GM12878 (cell line): ENCODE measurements at regions not wholly inside any gene's neighbourhood (a gene's known extent, or its start where the extent isn't known, plus 50 kb on each side); places are given as distances from the start of the nearest gene placed in this dataset.

Source experiments
- ATAC-seq: fragments of 200-7000 bp; cut with Tn5 transposase; 3 replicates; pipeline ENCODE4 v1.9.1; 2020; ENCODE audit warnings: mild to moderate bottlenecking, moderate library complexity
- BruUV-seq: library from RNA; stranded (reverse); fragments of 400-500 nt; replicated peaks from 2 replicates; lab custom pipeline; 2021; lab: Mats Ljungman, UMichigan
- CTCF ChIA-PET: fragments of 300-600 bp; sonication (Branson Sonifier 250); formaldehyde crosslinking; extraction: SDS; loops from one replicate; lab custom pipeline; 2021; ENCODE audit warnings: inconsistent platforms; lab: Yijun Ruan, JAX
- POLR2A ChIA-PET: fragments of 350-600 bp; formaldehyde crosslinking; extraction: SDS; loops from one replicate; lab custom pipeline; 2021; ENCODE audit warnings: inconsistent platforms; lab: Charles Lee
- RAD21 ChIA-PET: fragments of 300-600 bp; sonication (Branson Sonifier 250); formaldehyde crosslinking; loops from one replicate; lab custom pipeline; 2023; ENCODE audit warnings: antibody characterized with exemption; ENCODE audit not compliant: unreplicated experiment; lab: Charles Lee
- SMC1A ChIA-PET: fragments of 300-600 bp; sonication (Branson Sonifier 250); formaldehyde crosslinking; loops from one replicate; lab custom pipeline; 2023; ENCODE audit not compliant: unreplicated experiment, uncharacterized antibody; lab: Charles Lee
- DNase-seq: peaks from one replicate; pipeline ENCODE4 v3.0.0-alpha.2; 2011; ENCODE audit warnings: low read depth, low spot score
- FAIRE-seq: peaks from 3 replicates; lab custom pipeline; 2011; peaks lifted over from hg19 to GRCh38; lab: Jason Lieb, UNC
- H2AFZ ChIP-seq: 2 replicates; pipeline ENCODE4 v1.6.0; 2011; ENCODE audit warnings: low read depth, low read length, control low read depth; ENCODE audit not compliant: control insufficient read depth
- H3K27ac ChIP-seq: 2 replicates; pipeline ENCODE4 v1.5.1; 2011; ENCODE audit warnings: control low read depth; ENCODE audit not compliant: control insufficient read depth, insufficient read depth
- H3K27me3 ChIP-seq, 2 experiments: replicated peaks in 1 of 2; 2 replicates each; pipeline versions ENCODE4 v1.6.0 to v1.6.1; 2011; ENCODE audit warnings: low read length in 1 of 2; ENCODE audit not compliant: control insufficient read depth in 2 of 2, insufficient read depth in 2 of 2
- H3K36me3 ChIP-seq, 2 experiments: 2 replicates each; pipeline ENCODE4 v1.5.1; 2011; ENCODE audit warnings: low read length in 1 of 2; ENCODE audit not compliant: control insufficient read depth in 2 of 2, insufficient read depth in 2 of 2
- H3K4me1 ChIP-seq: 2 replicates; pipeline ENCODE4 v1.6.1; 2011; ENCODE audit warnings: mild to moderate bottlenecking, low read length, moderate library complexity, mixed read lengths; ENCODE audit not compliant: control insufficient read depth, insufficient read depth
- H3K4me2 ChIP-seq: 2 replicates; pipeline ENCODE4 v1.6.0; 2011; ENCODE audit warnings: control low read depth; ENCODE audit not compliant: control insufficient read depth, insufficient read depth
- H3K4me3 ChIP-seq: fragments of 200-600 bp; sonication (generic); 2 replicates; pipeline ENCODE4 v1.5.1; 2016
- H3K79me2 ChIP-seq: 2 replicates; pipeline ENCODE4 v1.6.0; 2011; ENCODE audit warnings: low read length; ENCODE audit not compliant: control insufficient read depth, insufficient read depth
- H3K9ac ChIP-seq: 2 replicates; pipeline ENCODE4 v1.8.0; 2011; ENCODE audit warnings: low read length, control low read depth, mixed read lengths; ENCODE audit not compliant: control insufficient read depth, insufficient read depth
- H3K9me3 ChIP-seq: replicated peaks from 3 replicates; pipeline ENCODE4 v1.5.1; 2011; ENCODE audit warnings: mild to moderate bottlenecking, low read length; ENCODE audit not compliant: control insufficient read depth, insufficient read depth
- H4K20me1 ChIP-seq: 2 replicates; pipeline ENCODE4 v1.6.0; 2011; ENCODE audit not compliant: control insufficient read depth, insufficient read depth
- BHLHE40 ChIP-seq, 2 experiments: fragments of 450-650 bp in 1 of 2; IDR thresholded peaks; 2 replicates each; pipeline ENCODE4 v1.6.1; 2011 to 2017; ENCODE audit warnings: low read depth in 2 of 2, borderline replicate concordance in 1 of 2, improper control_type of control experiment in 1 of 2, low read length in 1 of 2, mild to moderate bottlenecking in 1 of 2
- EZH2 ChIP-seq: IDR thresholded peaks from 2 replicates; pipeline ENCODE4 v1.6.1; 2012; ENCODE audit warnings: low read depth, mild to moderate bottlenecking, control low read depth, inconsistent platforms, low read length, borderline replicate concordance; ENCODE audit not compliant: control insufficient read depth
- GABPA ChIP-seq: IDR thresholded peaks from 2 replicates; pipeline ENCODE4 v1.6.1; 2014; ENCODE audit warnings: antibody characterized with exemption, low read depth, mild to moderate bottlenecking, inconsistent platforms
- KDM1A ChIP-seq: fragments of 200-600 bp; sonication (generic); IDR thresholded peaks from 2 replicates; pipeline ENCODE4 v1.6.1; 2016; ENCODE audit warnings: borderline replicate concordance
- LARP7 ChIP-seq: fragments of 450-650 bp; IDR thresholded peaks from 2 replicates; pipeline ENCODE4 v1.6.1; 2017; ENCODE audit warnings: mild to moderate bottlenecking
- MEF2B ChIP-seq: fragments of 450-650 bp; IDR thresholded peaks from 2 replicates; pipeline ENCODE4 v1.6.1; 2018; ENCODE audit warnings: mild to moderate bottlenecking, moderate library complexity; ENCODE audit not compliant: partially characterized antibody, poor library complexity, severe bottlenecking
- MYC ChIP-seq: IDR thresholded peaks from 2 replicates; pipeline ENCODE4 v1.6.1; 2011; ENCODE audit warnings: mild to moderate bottlenecking, low read length, moderate library complexity, inconsistent platforms; ENCODE audit not compliant: insufficient read depth, insufficient replicate concordance, insufficient read length, severe bottlenecking
- NFIC ChIP-seq: IDR thresholded peaks from 2 replicates; pipeline ENCODE4 v1.6.1; 2012; ENCODE audit warnings: low read depth, mild to moderate bottlenecking, inconsistent platforms, low read length, moderate library complexity
- POLR2AphosphoS2 ChIP-seq: IDR thresholded peaks from 2 replicates; pipeline ENCODE4 v1.6.1; 2011; ENCODE audit warnings: low read depth, mild to moderate bottlenecking, low read length, improper control_type of control experiment, moderate library complexity
- ZNF207 ChIP-seq: fragments of 450-650 bp; IDR thresholded peaks from 2 replicates; pipeline ENCODE4 v1.6.1; 2014; ENCODE audit warnings: antibody characterized with exemption, mild to moderate bottlenecking, borderline replicate concordance
- ZNF384 ChIP-seq: IDR thresholded peaks from 2 replicates; pipeline ENCODE4 v1.6.1; 2012; ENCODE audit warnings: low read depth, mild to moderate bottlenecking, low read length, improper control_type of control experiment, borderline replicate concordance
- WGBS: methylation state at CpG from one replicate; pipeline ENCODE4 v1.1.6; 2016; ENCODE audit warnings: low lambda C conversion rate; ENCODE audit not compliant: insufficient replicate concordance, insufficient coverage; ENCODE audit errors: missing lambda C conversion rate; 5-methylcytosine and 5-hydroxymethylcytosine counted together
- in situ Hi-C: fragments of 300-500 bp; cut with MboI; formaldehyde crosslinking; loops from 9 replicates; pipeline ENCODE4 v1.14.3; 2018; ENCODE audit warnings: mixed read lengths
- intact Hi-C: fragments of 100-400 bp; cut with micrococcal nuclease; formaldehyde crosslinking; loops from one replicate; pipeline ENCODE4 v1.14.2; 2022; ENCODE audit not compliant: unreplicated experiment
- TF ChIP-seq, protein P1 (sequence below): fragments of 450-650 bp; IDR thresholded peaks from 2 replicates; pipeline ENCODE4 v1.6.1; 2017; ENCODE audit warnings: mild to moderate bottlenecking, moderate library complexity
- TF ChIP-seq, protein P2 (sequence below): fragments of 150-350 bp; IDR thresholded peaks from 2 replicates; pipeline ENCODE4 v1.6.1; 2014; ENCODE audit warnings: mild to moderate bottlenecking, low read depth, low read length

DNA sequence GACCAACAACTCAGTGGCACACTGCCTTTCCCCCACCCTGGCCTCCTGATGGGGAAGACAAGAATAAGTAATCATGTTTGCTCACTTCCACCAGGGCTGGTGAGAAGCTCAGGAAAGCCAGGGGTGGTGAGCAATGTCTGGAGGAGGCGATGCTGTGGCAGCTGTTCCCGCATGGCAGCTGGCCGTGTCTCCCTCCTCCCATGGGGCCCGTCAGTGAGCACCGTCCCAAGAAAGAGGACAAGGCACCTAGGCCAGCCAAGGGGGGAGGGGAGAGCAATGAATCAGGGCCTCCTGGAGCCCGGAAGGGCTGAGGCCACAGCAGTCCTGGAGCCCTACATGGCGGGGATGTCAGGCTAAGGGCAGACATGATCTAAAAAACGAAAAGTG, 69.2 kb upstream of the INSIG1 start:
- ChIA-PET CTCF (interaction anchor here (2.1 kb wide), 1 partner anchor 116 kb away, joined by 5 read pairs; no protein-coding TSS in a partner anchor), RAD21 (interaction anchor here (1.4 kb wide), 1 partner anchor 23 kb away, joined by 4 read pairs; no protein-coding TSS in a partner anchor)
- no TSS peak for BruUV-seq

DNA sequence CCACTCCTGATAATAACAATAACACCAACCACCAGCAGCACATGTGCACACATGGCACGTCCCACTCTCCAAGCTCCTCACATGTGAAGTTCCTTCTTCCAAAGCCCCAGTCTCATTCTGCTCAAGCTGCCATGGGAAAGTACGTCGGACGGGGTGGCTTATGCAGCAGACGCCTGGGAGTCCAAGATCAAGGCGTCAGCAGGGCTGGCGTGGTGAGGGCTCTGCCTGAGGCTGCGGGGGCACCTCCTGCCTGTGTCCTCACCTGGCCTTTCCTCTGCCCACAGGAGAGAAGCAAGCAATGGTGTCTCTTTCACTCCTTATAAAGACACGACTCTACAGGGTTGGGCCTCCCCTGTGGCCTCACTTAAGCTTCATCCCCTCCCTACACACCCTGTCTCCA, 68.8 kb upstream of the INSIG1 start:
- SMC1A ChIA-PET, result no interaction called here
- Histone ChIP-seq H3K36me3 (no peaks in the 10 kb centered on the region), H4K20me1 (no peaks in the 10 kb centered on the region), H3K4me1 (no peaks in the 10 kb centered on the region), H3K9me3 (no peaks in the 10 kb centered on the region), H3K9ac (no peak overlapping the region), H3K27ac (no peak overlapping the region), H3K4me2 (no peak overlapping the region), H2AFZ (no peak overlapping the region), H3K27me3 (no peaks in the 10 kb centered on the region; a peak in 1 of 4 replicates), H3K4me3 (no peak overlapping the region), H3K79me2 (no peaks in the 10 kb centered on the region)
- WGBS, result 52% methylated on average over 9 of the region's 9 CpGs
- CTCF ChIA-PET, result interaction anchor here (2.1 kb wide), 1 partner anchor 115 kb away, joined by 5 read pairs; no protein-coding TSS in a partner anchor
- RAD21 ChIA-PET, result interaction anchor here (1.4 kb wide), 1 partner anchor 23 kb away, joined by 4 read pairs; no protein-coding TSS in a partner anchor
- no TSS peak for BruUV-seq
- DNase-seq, result no peak
- intact Hi-C loops (no loop called here), in situ Hi-C loops (no loop called here)
- FAIRE-seq, result no peak
- ATAC-seq, result no peak
- POLR2A ChIA-PET, result no interaction called here
- TF ChIP-seq MYC (no peak), ZNF207 (no peak), ZNF384 (no peak), BHLHE40 (IDR thresholded peaks at IDR 0.05; ENCODE audit: borderline replicate concordance in 1 of 2, low read depth in 2 of 2, low read length in 1 of 2) (no peak), KDM1A (no peak), GABPA (no peak), EZH2 (no peak)
- TF ChIP-seq, protein P1, sequence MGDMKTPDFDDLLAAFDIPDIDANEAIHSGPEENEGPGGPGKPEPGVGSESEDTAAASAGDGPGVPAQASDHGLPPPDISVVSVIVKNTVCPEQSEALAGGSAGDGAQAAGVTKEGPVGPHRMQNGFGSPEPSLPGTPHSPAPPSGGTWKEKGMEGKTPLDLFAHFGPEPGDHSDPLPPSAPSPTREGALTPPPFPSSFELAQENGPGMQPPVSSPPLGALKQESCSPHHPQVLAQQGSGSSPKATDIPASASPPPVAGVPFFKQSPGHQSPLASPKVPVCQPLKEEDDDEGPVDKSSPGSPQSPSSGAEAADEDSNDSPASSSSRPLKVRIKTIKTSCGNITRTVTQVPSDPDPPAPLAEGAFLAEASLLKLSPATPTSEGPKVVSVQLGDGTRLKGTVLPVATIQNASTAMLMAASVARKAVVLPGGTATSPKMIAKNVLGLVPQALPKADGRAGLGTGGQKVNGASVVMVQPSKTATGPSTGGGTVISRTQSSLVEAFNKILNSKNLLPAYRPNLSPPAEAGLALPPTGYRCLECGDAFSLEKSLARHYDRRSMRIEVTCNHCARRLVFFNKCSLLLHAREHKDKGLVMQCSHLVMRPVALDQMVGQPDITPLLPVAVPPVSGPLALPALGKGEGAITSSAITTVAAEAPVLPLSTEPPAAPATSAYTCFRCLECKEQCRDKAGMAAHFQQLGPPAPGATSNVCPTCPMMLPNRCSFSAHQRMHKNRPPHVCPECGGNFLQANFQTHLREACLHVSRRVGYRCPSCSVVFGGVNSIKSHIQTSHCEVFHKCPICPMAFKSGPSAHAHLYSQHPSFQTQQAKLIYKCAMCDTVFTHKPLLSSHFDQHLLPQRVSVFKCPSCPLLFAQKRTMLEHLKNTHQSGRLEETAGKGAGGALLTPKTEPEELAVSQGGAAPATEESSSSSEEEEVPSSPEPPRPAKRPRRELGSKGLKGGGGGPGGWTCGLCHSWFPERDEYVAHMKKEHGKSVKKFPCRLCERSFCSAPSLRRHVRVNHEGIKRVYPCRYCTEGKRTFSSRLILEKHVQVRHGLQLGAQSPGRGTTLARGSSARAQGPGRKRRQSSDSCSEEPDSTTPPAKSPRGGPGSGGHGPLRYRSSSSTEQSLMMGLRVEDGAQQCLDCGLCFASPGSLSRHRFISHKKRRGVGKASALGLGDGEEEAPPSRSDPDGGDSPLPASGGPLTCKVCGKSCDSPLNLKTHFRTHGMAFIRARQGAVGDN, result no peak

More for the DNA sequence above, 69.2 kb upstream of the INSIG1 start:
- no peaks in the 10 kb centered on the region for H4K20me1 ChIP-seq
- 30% methylated on average over 7 of the region's 8 CpGs for WGBS
- no peak overlapping the region for H2AFZ ChIP-seq
- SMC1A ChIA-PET, result no interaction called here
- no peak overlapping the region for H3K4me3 ChIP-seq
- FAIRE-seq, result no peak
- H3K4me2 ChIP-seq, result no peak overlapping the region
- H3K4me1 ChIP-seq, result no peaks in the 10 kb centered on the region
- intact Hi-C loops, result no loop called here
- no peaks in the 10 kb centered on the region; a peak in 1 of 4 replicates for H3K27me3 ChIP-seq
- H3K9me3 ChIP-seq, result no peaks in the 10 kb centered on the region
- H3K79me2 ChIP-seq, result no peaks in the 10 kb centered on the region
- H3K36me3 ChIP-seq, result no peaks in the 10 kb centered on the region
- H3K9ac ChIP-seq, result no peak overlapping the region
- in situ Hi-C loops, result no loop called here
- POLR2A ChIA-PET, result no interaction called here
- no peak for DNase-seq
- TF ChIP-seq MEF2B (no peak), NFIC (no peak), LARP7 (no peak), POLR2AphosphoS2 (no peak)
- TF ChIP-seq, protein P2, sequence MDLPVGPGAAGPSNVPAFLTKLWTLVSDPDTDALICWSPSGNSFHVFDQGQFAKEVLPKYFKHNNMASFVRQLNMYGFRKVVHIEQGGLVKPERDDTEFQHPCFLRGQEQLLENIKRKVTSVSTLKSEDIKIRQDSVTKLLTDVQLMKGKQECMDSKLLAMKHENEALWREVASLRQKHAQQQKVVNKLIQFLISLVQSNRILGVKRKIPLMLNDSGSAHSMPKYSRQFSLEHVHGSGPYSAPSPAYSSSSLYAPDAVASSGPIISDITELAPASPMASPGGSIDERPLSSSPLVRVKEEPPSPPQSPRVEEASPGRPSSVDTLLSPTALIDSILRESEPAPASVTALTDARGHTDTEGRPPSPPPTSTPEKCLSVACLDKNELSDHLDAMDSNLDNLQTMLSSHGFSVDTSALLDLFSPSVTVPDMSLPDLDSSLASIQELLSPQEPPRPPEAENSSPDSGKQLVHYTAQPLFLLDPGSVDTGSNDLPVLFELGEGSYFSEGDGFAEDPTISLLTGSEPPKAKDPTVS, result no peak
- TF ChIP-seq, all 136 proteins: peak for 0
- H3K27ac ChIP-seq, result no peak overlapping the region
- no peak; the same call in 2 of the 3 replicates for ATAC-seq
